ENCODE measurements at regions not wholly inside any gene's neighbourhood (a gene's known extent, or its start where the extent isn't known, plus 50 kb on each side); places are given as distances from the start of the nearest gene placed in this dataset.

DNA sequence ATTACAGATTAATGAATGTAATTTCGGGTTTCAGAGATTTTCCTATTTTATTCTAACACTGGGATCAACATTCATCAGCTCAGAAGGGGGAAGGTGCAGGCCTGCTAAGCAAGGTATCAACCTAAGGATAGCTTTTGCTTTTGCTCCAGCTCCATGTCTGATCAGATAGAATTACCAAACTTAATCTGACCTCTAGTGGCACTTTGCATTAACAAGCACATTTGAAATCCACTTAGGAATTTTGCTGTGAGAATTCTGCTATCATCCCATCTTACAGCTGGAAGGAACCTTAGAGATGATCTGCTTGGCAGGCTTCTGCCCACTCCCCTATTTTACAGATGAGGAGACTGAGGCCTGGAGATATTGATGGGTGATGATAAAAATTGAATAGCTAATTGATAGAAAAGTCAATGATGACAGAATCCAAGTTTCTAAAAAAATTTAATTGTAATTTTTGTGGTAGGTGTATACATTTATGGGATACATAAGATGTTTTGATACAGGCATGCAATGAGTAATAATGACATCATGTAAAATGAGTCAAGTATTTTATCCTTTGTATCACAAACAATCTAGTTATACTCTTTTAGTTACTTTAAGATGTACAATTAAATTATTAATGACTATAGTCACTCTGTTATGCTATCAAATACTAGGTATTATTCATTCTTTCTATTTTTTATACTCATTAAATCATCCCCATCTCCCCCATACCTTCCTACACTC lies 209.2 kb upstream of the ZPLD1 start:
- no peak overlapping the region for H3K4me2 ChIP-seq (ENCODE audit: low read length)
- H3K27ac ChIP-seq (ENCODE audit: low read depth, low read length, poor library complexity, severe bottlenecking): no peak overlapping the region
- H3K9me2 ChIP-seq (ENCODE audit: insufficient read depth, low read length): no peaks in the 10 kb centered on the region
- no peaks in the 10 kb centered on the region for H3K79me2 ChIP-seq (ENCODE audit: insufficient read depth, low read depth, low read length)
- no peak overlapping the region for H2AFZ ChIP-seq (ENCODE audit: low read length)
- intact Hi-C loops (cut with micrococcal nuclease; ENCODE audit: unreplicated experiment): loop anchor here (1.0 to 10.0 kb wide), 5 partner anchors 231 to 651 kb away; partner anchors contain the start of gene PCNP
- CTCF ChIA-PET (ENCODE audit: unreplicated experiment): interaction anchor here (0.6 to 2.0 kb wide), 8 partner anchors 91 to 1747 kb away, joined by 3 to 9 read pairs (median 4); no protein-coding TSS in a partner anchor
- peaks cover 15% of the 10 kb centered on the region for H3K4me1 ChIP-seq (ENCODE audit: insufficient read depth, low read length, poor library complexity, severe bottlenecking)
- POLR2A ChIA-PET: interaction anchor here (0.6 to 2.4 kb wide), 18 partner anchors 9 to 422 kb away, joined by 3 to 8 read pairs (median 4); partner anchors contain the start of gene NFKBIZ
- TF ChIP-seq EZH2phosphoT487 (IDR thresholded peaks at IDR 0.05; ENCODE audit: borderline replicate concordance, low read depth, low read length) (no peak), CTCF (conservative IDR thresholded peaks at IDR 0.05; ENCODE audit: low read length) (peak; percentile 88)
- H3K4me3 ChIP-seq (ENCODE audit: low read depth, low read length, poor library complexity, severe bottlenecking): no peak overlapping the region
- no peaks in the 10 kb centered on the region for H3K36me3 ChIP-seq (ENCODE audit: insufficient read depth, low read length)
- no TSS peak for BruUV-seq (replicated peaks)
- peak; percentile 61 for DNase-seq (ENCODE audit: low spot score)
- H4K20me1 ChIP-seq (ENCODE audit: insufficient read depth, low read length): no peaks in the 10 kb centered on the region
- no peaks in the 10 kb centered on the region for H3K9me3 ChIP-seq (ENCODE audit: low read length)

GRCh38 chr3:102226463-102226862 lies 208.4 kb upstream of the ZPLD1 start:
- Histone ChIP-seq H3K4me2 (ENCODE audit: low read length) (no peak overlapping the region), H3K36me3 (ENCODE audit: insufficient read depth, low read length) (no peaks in the 10 kb centered on the region), H3K4me3 (ENCODE audit: low read depth, low read length, poor library complexity, severe bottlenecking) (no peak overlapping the region), H3K79me2 (ENCODE audit: insufficient read depth, low read depth, low read length) (no peaks in the 10 kb centered on the region), H3K4me1 (ENCODE audit: insufficient read depth, low read length, poor library complexity, severe bottlenecking) (peaks cover 23% of the 10 kb centered on the region), H3K27ac (ENCODE audit: low read depth, low read length, poor library complexity, severe bottlenecking) (no peak overlapping the region), H3K9me3 (ENCODE audit: low read length) (no peaks in the 10 kb centered on the region), H2AFZ (ENCODE audit: low read length) (no peak overlapping the region), H3K9me2 (ENCODE audit: insufficient read depth, low read length) (no peaks in the 10 kb centered on the region), H4K20me1 (ENCODE audit: insufficient read depth, low read length) (no peaks in the 10 kb centered on the region)
- ChIA-PET CTCF (ENCODE audit: unreplicated experiment) (interaction anchor here (2.0 kb wide), 1 partner anchor 412 kb away, joined by 9 read pairs; no protein-coding TSS in a partner anchor), POLR2A (interaction anchor here (1.0 to 2.4 kb wide), 5 partner anchors 8 to 409 kb away, joined by 4 to 8 read pairs (median 5); no protein-coding TSS in a partner anchor)
- intact Hi-C loops (cut with micrococcal nuclease; ENCODE audit: unreplicated experiment): loop anchor here (5.0 to 10.0 kb wide), 3 partner anchors 232 to 652 kb away; partner anchors contain the start of gene PCNP
- DNase-seq (ENCODE audit: low spot score): no peak
- TF ChIP-seq CTCF (conservative IDR thresholded peaks at IDR 0.05; ENCODE audit: low read length): no peak
- no peak for TF ChIP-seq EZH2phosphoT487 (IDR thresholded peaks at IDR 0.05; ENCODE audit: borderline replicate concordance, low read depth, low read length)
- no TSS peak for BruUV-seq (replicated peaks)
